Brain pericyte (primary cell): ENCODE measurements at regions not wholly inside any gene's neighbourhood (a gene's known extent, or its start where the extent isn't known, plus 50 kb on each side); places are given as distances from the start of the nearest gene placed in this dataset.
"Not testable (repeated sequence)": the region's sequence is repeated elsewhere in the genome, so short reads cannot be mapped to it uniquely, and the experiment has no call there.

Source experiments
- DNase-seq: peaks from one replicate; pipeline ENCODE4 v3.0.0-alpha.2; 2012; ENCODE audit warnings: low read depth, low spot score

GRCh38 chrY:7417946-7418345 lies 506.4 kb upstream of the AMELY start:
- no peak for DNase-seq

GRCh38 chrY:7416406-7416805 lies 504.9 kb upstream of the AMELY start:
- DNase-seq = no peak

GRCh38 chrY:7415157-7415633 lies 503.6 kb upstream of the AMELY start:
- no peak for DNase-seq

- DNase-seq = no peak
Measured at GRCh38 chrY:7390056-7390455, 478.5 kb upstream of the AMELY start.

GRCh38 chrY:7382988-7383387 lies 471.4 kb upstream of the AMELY start:
- no peak for DNase-seq

- no peak for DNase-seq
Measured at GRCh38 chrY:7377091-7377490, 465.5 kb upstream of the AMELY start.

- not testable (repeated sequence) for DNase-seq
Measured at GRCh38 chrY:7374485-7374884, 462.9 kb upstream of the AMELY start.

- not testable (repeated sequence) for DNase-seq
Measured at GRCh38 chrY:7371953-7372352, 460.4 kb upstream of the AMELY start.

- DNase-seq = not testable (repeated sequence)
Measured at GRCh38 chrY:7371026-7371425, 459.5 kb upstream of the AMELY start.

GRCh38 chrY:7359520-7359919 lies 448.0 kb upstream of the AMELY start:
- no peak for DNase-seq

- DNase-seq = no peak
Measured at GRCh38 chrY:7358103-7358752, 446.7 kb upstream of the AMELY start.

- not testable (repeated sequence) for DNase-seq
Measured at GRCh38 chrY:7355891-7356290, 444.3 kb upstream of the AMELY start.

- no peak for DNase-seq
Measured at GRCh38 chrY:7344661-7345060, 433.1 kb upstream of the AMELY start.

GRCh38 chrY:7343261-7343660 lies 431.7 kb upstream of the AMELY start:
- no peak for DNase-seq

- not testable (repeated sequence) for DNase-seq
Measured at GRCh38 chrY:7342732-7343131, 431.2 kb upstream of the AMELY start.

GRCh38 chrY:7339391-7340087 lies 428.0 kb upstream of the AMELY start:
- DNase-seq = no peak

GRCh38 chrY:7336023-7336873 lies 424.7 kb upstream of the AMELY start:
- no peak for DNase-seq

- no peak for DNase-seq
Measured at GRCh38 chrY:7334449-7334848, 422.9 kb upstream of the AMELY start.

- DNase-seq = no peak
Measured at GRCh38 chrY:7326296-7327246, 415.0 kb upstream of the AMELY start.

GRCh38 chrY:7325531-7325930 lies 414.0 kb upstream of the AMELY start:
- no peak for DNase-seq

- no peak for DNase-seq
Measured at GRCh38 chrY:7320751-7321150, 409.2 kb upstream of the AMELY start.
